Breast epithelium (tissue), 4 donors: ENCODE measurements at regions not wholly inside any gene's neighbourhood (a gene's known extent, or its start where the extent isn't known, plus 50 kb on each side); places are given as distances from the start of the nearest gene placed in this dataset.

ENCODE experiments used
- DNase-seq, 2 donors: peaks; one replicate each; pipeline ENCODE4 v3.0.0-alpha.2; 2019; ENCODE audit warnings: low spot score in 2 of 2
- H3K27ac ChIP-seq, 2 donors: fragments of 200-600 bp; sonication (generic) in 1 of 2; one replicate each; pipeline ENCODE4 v1.5.1; 2016 to 2019; ENCODE audit warnings: mild to moderate bottlenecking in 1 of 2
- H3K27me3 ChIP-seq, 2 donors: fragments of 200-600 bp; sonication (generic) in 1 of 2; one replicate each; pipeline versions ENCODE4 v1.5.1 to v1.6.0; 2017 to 2019; ENCODE audit warnings: control low read depth in 1 of 2, mild to moderate bottlenecking in 1 of 2
- H3K36me3 ChIP-seq: fragments of 200-600 bp; one replicate; pipeline ENCODE4 v1.5.1; 2019
- H3K4me1 ChIP-seq, 2 donors: fragments of 200-600 bp; sonication (generic); one replicate each; pipeline ENCODE4 v1.5.1; 2016 to 2019; ENCODE audit warnings: control low read depth in 1 of 2
- H3K4me3 ChIP-seq, 3 donors: fragments of 200-600 bp; sonication (generic); 1 replicate in 2 of 3; 2 replicates in 1 of 3; pipeline ENCODE4 v1.5.1; 2016 to 2019; ENCODE audit warnings: mild to moderate bottlenecking in 3 of 3, moderate library complexity in 2 of 3
- H3K9me3 ChIP-seq, 2 donors: fragments of 200-600 bp; sonication (generic) in 1 of 2; one replicate each; pipeline ENCODE4 v1.5.1; 2016 to 2019; ENCODE audit warnings: control low read depth in 1 of 2
- POLR2A ChIP-seq: fragments of 450-650 bp; IDR thresholded peaks from one replicate; pipeline ENCODE4 v1.6.1; 2016; ENCODE audit warnings: antibody characterized with exemption, mild to moderate bottlenecking, moderate library complexity
- POLR2AphosphoS5 ChIP-seq, 3 donors: sonication (generic); formaldehyde crosslinking; IDR thresholded peaks; one replicate each; pipeline ENCODE4 v1.6.1; 2017; ENCODE audit warnings: antibody characterized with exemption in 3 of 3
- intact Hi-C: fragments of 100-400 bp; cut with DNase I; formaldehyde crosslinking; loops from one replicate; pipeline ENCODE4 v1.15.1; 2023; ENCODE audit warnings: low total_unique reads
- TF ChIP-seq, protein P1 (sequence below), 3 donors: fragments of 450-650 bp; IDR thresholded peaks; one replicate each; pipeline ENCODE4 v1.5.1; 2016 to 2017; ENCODE audit warnings: antibody characterized with exemption in 3 of 3, mild to moderate bottlenecking in 3 of 3, moderate library complexity in 3 of 3

DNA sequence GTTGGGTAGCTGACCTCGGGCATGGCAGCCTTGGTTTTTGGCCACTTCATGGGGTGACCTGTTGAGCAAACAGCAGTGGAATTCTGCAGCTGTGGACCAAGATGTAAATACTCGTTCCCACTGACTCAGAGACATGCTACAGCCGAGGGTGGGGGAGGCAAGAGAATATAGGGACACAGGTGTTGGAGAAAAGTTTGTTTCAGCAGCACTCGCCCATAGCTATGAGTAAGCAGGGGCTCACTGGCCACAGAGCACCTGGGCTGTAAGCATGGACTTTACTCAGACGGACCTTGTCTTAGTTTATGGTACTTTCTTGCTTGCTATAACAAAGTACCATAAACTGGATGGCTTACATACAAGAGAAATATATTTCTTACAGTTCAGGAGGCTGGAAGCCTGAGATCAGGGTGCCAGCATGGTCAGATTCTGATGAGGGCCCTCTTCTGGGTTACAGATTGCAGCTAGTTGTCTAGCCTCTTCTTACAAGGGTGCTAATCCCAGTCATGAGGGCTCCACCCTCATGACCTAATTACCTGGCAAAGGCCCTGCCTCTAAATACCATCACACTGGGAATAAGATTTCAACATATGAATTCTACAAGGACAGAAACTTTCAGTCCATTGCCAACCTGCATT is 437.2 kb upstream of the DAB1 start:
- H3K9me3 ChIP-seq, result no peaks in the 10 kb centered on the region
- no peaks in the 10 kb centered on the region for H3K36me3 ChIP-seq
- intact Hi-C loops, result no loop called here
- H3K4me3 ChIP-seq, result no peak overlapping the region
- no peaks in the 10 kb centered on the region for H3K27me3 ChIP-seq
- no peak for DNase-seq
- no peaks in the 10 kb centered on the region for H3K4me1 ChIP-seq
- H3K27ac ChIP-seq, result no peak overlapping the region
- no peak for TF ChIP-seq POLR2AphosphoS5 (IDR thresholded peaks at IDR 0.05)
- TF ChIP-seq POLR2A, result no peak
- TF ChIP-seq, protein P1, sequence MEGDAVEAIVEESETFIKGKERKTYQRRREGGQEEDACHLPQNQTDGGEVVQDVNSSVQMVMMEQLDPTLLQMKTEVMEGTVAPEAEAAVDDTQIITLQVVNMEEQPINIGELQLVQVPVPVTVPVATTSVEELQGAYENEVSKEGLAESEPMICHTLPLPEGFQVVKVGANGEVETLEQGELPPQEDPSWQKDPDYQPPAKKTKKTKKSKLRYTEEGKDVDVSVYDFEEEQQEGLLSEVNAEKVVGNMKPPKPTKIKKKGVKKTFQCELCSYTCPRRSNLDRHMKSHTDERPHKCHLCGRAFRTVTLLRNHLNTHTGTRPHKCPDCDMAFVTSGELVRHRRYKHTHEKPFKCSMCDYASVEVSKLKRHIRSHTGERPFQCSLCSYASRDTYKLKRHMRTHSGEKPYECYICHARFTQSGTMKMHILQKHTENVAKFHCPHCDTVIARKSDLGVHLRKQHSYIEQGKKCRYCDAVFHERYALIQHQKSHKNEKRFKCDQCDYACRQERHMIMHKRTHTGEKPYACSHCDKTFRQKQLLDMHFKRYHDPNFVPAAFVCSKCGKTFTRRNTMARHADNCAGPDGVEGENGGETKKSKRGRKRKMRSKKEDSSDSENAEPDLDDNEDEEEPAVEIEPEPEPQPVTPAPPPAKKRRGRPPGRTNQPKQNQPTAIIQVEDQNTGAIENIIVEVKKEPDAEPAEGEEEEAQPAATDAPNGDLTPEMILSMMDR (IDR thresholded peaks at IDR 0.05), result no peak

DNA sequence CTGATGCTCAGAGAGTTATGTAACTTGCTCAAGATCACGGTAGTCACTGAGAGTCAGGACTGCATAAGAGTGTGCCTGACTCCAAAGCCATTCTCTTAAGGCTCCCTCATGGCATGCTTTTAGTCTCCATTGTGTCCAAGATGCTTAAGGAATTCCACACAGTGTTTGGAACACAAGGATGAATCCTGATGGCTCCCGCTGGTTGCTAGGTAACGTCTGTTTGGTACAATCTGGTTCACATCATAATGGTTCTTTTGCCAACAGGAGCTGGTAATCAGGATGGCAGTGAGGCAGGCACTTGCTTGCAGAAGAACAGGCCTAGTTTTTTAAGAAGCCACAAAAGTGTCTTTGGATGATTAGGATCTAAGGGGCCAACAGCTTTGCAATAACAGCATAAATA is 436.5 kb upstream of the DAB1 start:
- no peaks in the 10 kb centered on the region for H3K4me1 ChIP-seq
- no peaks in the 10 kb centered on the region for H3K27me3 ChIP-seq
- intact Hi-C loops, result no loop called here
- H3K36me3 ChIP-seq, result no peaks in the 10 kb centered on the region
- no peak overlapping the region for H3K27ac ChIP-seq
- H3K9me3 ChIP-seq, result no peaks in the 10 kb centered on the region
- TF ChIP-seq, protein P1 (IDR thresholded peaks at IDR 0.05), result no peak
- no peak for TF ChIP-seq POLR2A
- DNase-seq, result no peak
- no peak overlapping the region for H3K4me3 ChIP-seq

DNA sequence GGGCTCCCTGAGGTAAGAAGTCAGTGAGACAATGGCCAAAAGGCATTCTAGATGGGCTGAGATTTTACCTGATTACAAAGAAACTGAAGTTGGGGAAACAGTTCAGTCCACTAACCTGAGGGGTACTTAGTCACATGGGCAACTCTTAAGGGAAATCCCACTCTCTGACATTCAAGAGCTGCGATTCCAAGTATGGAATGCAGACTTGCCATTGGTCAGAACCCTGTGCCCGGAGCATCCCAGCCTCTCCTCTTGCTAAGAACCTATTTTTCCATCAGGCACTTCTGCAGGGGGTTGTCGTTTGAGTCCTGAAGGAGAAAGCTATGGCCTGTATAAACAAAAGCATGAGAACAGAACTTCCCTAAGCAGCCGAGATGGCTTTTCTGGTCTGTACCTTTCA is 434.9 kb upstream of the DAB1 start:
- Histone ChIP-seq H3K27ac (no peak overlapping the region), H3K4me1 (no peaks in the 10 kb centered on the region), H3K9me3 (no peaks in the 10 kb centered on the region), H3K27me3 (no peaks in the 10 kb centered on the region), H3K36me3 (no peaks in the 10 kb centered on the region), H3K4me3 (no peak overlapping the region)
- intact Hi-C loops, result no loop called here
- TF ChIP-seq, protein P1 (IDR thresholded peaks at IDR 0.05), result no peak
- TF ChIP-seq POLR2AphosphoS5 (IDR thresholded peaks at IDR 0.05), result no peak
- no peak for TF ChIP-seq POLR2A
- DNase-seq, result no peak

DNA sequence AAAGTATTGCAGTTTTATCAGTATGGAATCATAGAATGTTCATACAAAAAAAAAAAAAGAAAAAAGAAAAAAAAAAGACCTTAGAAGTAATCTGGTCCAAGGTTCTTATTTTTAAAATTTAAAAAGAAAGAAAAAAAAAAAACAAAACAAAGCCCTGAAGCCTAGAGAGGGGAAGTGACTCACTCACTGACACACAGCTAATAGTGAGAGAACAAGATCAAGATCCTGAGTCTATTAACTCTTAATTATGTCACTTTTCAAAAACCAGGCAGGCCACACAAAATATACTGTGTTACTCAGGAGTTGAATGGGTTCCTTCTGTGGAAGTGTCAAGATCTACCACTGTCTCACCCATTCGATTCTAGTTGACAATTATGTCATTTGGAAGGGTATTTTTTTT is 433.9 kb upstream of the DAB1 start:
- DNase-seq, result no peak
- intact Hi-C loops, result no loop called here
- no peaks in the 10 kb centered on the region for H3K4me1 ChIP-seq
- no peaks in the 10 kb centered on the region for H3K27me3 ChIP-seq
- H3K4me3 ChIP-seq, result no peak overlapping the region
- TF ChIP-seq, protein P1 (IDR thresholded peaks at IDR 0.05), result no peak
- TF ChIP-seq POLR2A (no peak), POLR2AphosphoS5 (IDR thresholded peaks at IDR 0.05) (no peak)
- no peaks in the 10 kb centered on the region for H3K36me3 ChIP-seq
- no peaks in the 10 kb centered on the region for H3K9me3 ChIP-seq
- no peak overlapping the region for H3K27ac ChIP-seq

DNA sequence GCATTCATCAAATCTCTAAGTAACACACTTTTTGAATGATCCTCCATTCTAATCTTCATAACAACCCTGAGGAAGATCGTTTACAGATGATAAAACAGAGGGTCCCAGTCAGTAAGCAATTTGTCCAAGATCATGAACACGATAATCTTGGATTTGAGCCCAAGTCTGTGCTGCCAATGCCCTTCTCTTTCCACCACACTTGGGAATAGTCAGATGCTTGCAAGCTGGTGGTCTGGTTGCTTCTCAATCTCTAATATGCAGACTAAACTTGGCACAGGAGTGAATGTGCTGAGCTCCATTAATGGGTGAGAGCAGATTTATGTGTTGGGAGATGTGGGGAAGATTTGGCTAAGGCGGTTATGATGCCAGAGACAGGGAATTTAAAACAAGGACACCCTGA is 430.6 kb upstream of the DAB1 start:
- H3K4me3 ChIP-seq, result no peak overlapping the region
- no peaks in the 10 kb centered on the region for H3K36me3 ChIP-seq
- no peaks in the 10 kb centered on the region for H3K4me1 ChIP-seq
- no peak for DNase-seq
- intact Hi-C loops, result no loop called here
- H3K9me3 ChIP-seq, result no peaks in the 10 kb centered on the region
- no peaks in the 10 kb centered on the region for H3K27me3 ChIP-seq
- H3K27ac ChIP-seq, result no peak overlapping the region
- TF ChIP-seq POLR2AphosphoS5 (IDR thresholded peaks at IDR 0.05) (no peak), POLR2A (no peak)
- TF ChIP-seq, protein P1 (IDR thresholded peaks at IDR 0.05), result no peak
